ENCODE measurements at regions not wholly inside any gene's neighbourhood (a gene's known extent, or its start where the extent isn't known, plus 50 kb on each side); places are given as distances from the start of the nearest gene placed in this dataset.

DNA sequence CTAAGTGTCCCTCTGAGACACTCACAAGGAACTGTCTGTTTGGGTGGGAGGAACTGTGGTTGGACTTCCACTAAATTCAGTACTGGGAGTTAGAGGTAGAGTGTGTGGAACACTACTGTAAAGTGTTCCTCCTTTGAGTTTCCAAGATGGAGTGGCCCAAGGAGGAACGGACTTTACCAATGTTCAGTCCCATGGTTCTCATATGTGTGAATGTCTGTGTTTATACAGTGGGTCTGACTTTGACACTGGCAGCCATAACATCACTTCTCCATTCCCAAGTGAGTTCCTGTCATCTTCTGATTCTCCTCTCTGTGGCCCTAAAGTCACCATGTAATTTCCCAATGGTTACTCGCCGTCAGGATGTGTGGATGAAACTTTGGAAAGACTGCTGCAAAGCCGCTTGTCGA is 136.8 kb upstream of the SERP2 start:
- no peaks in the 10 kb centered on the region for H3K27me3 ChIP-seq
- ATAC-seq: no peak

DNA sequence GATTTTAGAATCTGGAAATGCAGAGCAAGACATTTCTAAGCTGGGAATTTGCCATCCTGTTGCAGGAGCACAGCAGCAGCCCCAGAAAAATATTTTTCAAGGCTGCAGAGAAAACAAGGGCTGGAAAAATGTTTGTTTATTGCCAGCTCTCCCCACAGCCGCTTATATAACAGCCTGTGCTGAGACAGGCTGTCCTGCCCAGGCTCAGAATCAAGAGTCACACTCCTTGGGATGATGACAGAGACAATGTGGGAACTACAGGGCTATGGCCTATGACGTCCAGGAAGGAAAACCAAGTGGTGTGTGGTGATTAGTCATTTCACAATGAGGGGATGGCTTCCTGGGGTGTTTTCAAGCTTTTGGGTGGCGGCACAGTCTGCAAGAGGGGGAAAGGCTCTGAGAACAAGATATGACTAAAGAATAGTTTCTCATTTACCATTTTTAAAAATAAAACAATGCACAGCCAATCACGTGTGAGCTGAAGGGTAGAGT is 136.3 kb upstream of the SERP2 start:
- peak overlapping the region; percentile 72 to 85 (median 78) for H3K27ac ChIP-seq

More for the DNA sequence above, 136.8 kb upstream of the SERP2 start:
- no peaks in the 10 kb centered on the region for H3K36me3 ChIP-seq
- WGBS, 2 donors (ENCODE audit: low coverage in 1 of 2): 49 to 70% methylated on average over 3 to 5 of the region's 5 CpGs
- H3K27ac ChIP-seq: peak overlapping the region; percentile 72 to 85 (median 78)
- peaks cover 5 to 38% (median 13%) of the 10 kb centered on the region in 3 donors for H3K4me1 ChIP-seq
- H3K9me3 ChIP-seq: no peaks in the 10 kb centered on the region
- H3K4me3 ChIP-seq: no peak overlapping the region
- TF ChIP-seq POLR2AphosphoS5 (IDR thresholded peaks at IDR 0.05) (no peak), EP300 (IDR thresholded peaks at IDR 0.05) (no peak), POLR2A (IDR thresholded peaks at IDR 0.05) (no peak)
- TF ChIP-seq, protein P1, sequence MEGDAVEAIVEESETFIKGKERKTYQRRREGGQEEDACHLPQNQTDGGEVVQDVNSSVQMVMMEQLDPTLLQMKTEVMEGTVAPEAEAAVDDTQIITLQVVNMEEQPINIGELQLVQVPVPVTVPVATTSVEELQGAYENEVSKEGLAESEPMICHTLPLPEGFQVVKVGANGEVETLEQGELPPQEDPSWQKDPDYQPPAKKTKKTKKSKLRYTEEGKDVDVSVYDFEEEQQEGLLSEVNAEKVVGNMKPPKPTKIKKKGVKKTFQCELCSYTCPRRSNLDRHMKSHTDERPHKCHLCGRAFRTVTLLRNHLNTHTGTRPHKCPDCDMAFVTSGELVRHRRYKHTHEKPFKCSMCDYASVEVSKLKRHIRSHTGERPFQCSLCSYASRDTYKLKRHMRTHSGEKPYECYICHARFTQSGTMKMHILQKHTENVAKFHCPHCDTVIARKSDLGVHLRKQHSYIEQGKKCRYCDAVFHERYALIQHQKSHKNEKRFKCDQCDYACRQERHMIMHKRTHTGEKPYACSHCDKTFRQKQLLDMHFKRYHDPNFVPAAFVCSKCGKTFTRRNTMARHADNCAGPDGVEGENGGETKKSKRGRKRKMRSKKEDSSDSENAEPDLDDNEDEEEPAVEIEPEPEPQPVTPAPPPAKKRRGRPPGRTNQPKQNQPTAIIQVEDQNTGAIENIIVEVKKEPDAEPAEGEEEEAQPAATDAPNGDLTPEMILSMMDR (IDR thresholded peaks at IDR 0.05): no peak

DNA sequence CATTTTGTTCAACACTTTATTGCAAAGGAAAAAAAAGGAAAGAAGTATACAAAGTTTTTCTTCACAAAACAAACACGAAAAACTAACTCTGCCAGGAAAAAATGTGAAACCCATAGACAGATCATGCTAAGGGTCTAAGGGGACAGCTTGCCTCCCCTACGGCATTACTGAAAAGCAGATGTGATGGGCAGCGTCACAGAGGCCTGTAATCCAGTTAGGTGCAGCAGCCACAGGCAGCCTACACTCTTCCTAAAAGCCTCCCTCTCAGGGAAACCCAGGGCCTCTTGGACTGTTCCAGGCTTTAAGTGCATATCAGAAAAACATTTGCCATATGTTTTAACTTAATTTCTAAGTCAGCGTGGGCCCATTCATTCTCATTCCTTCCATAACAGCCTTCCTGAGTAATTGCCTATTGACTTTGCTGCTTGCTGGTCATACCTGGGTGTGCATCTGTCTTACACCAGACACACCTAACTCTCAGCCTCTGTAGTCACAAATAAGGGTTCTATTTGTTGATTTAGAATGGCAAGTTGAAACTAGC is 135.7 kb upstream of the SERP2 start:
- TF ChIP-seq, protein P1 (IDR thresholded peaks at IDR 0.05): no peak
- TF ChIP-seq POLR2A (IDR thresholded peaks at IDR 0.05): no peak
- no peaks in the 10 kb centered on the region for H3K36me3 ChIP-seq
- H3K27ac ChIP-seq: peak overlapping the region; percentile 72 to 85 (median 78)
- WGBS, 2 donors (ENCODE audit: low coverage in 1 of 2): 62 to 100% methylated on average over 2 to 4 of the region's 4 CpGs
- ATAC-seq: no peak
- no peaks in the 10 kb centered on the region for H3K27me3 ChIP-seq
- H3K9me3 ChIP-seq: no peaks in the 10 kb centered on the region
- H3K4me3 ChIP-seq: no peak overlapping the region
- peaks cover 5 to 27% (median 9%) of the 10 kb centered on the region in 3 donors for H3K4me1 ChIP-seq

More for the DNA sequence above, 136.3 kb upstream of the SERP2 start:
- TF ChIP-seq POLR2AphosphoS5 (IDR thresholded peaks at IDR 0.05): peak; percentile 92
- no peak for TF ChIP-seq POLR2A (IDR thresholded peaks at IDR 0.05)
- peak; percentile 82 for TF ChIP-seq EP300 (IDR thresholded peaks at IDR 0.05)
- TF ChIP-seq, protein P1 (IDR thresholded peaks at IDR 0.05): no peak
- no peak overlapping the region for H3K4me3 ChIP-seq
- ATAC-seq: peak; percentile 98
- no peaks in the 10 kb centered on the region for H3K9me3 ChIP-seq
- H3K4me1 ChIP-seq: peaks cover 5 to 33% (median 10%) of the 10 kb centered on the region in 3 donors
- no peaks in the 10 kb centered on the region for H3K27me3 ChIP-seq
- WGBS, 2 donors (ENCODE audit: low coverage in 1 of 2): 6 to 32% methylated on average over 3 to 4 of the region's 4 CpGs
- H3K36me3 ChIP-seq: no peaks in the 10 kb centered on the region

DNA sequence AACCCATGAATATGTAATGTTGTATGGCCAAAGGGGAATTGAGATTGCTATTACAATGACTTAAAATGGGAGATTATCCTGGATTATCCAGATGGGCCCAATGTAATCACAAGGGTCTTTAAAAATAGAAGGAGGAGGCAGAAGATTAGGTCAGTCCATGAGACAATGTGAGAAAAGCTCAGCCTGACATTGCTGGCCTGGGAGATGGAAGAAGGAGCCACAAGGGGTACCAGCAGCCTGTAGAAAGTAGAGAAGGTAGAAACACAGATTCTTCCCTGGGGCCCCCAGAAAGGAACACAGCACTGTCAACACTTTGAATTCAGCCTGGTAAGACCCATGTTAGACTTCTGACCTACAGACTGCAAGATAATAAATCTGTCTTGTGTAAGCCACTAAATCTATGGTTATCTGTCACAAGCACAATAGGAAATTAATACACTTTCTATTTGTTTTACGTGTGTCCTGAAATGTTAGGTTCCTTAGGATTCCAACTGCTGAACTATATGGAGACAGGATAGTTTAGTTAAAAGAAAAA is 132.9 kb upstream of the SERP2 start:
- peaks cover 5 to 27% (median 9%) of the 10 kb centered on the region in 3 donors for H3K4me1 ChIP-seq
- H3K9me3 ChIP-seq: no peaks in the 10 kb centered on the region
- 69 to 89% methylated on average over 1 of the region's 1 CpG for WGBS, 2 donors (ENCODE audit: low coverage in 1 of 2)
- TF ChIP-seq, protein P1 (IDR thresholded peaks at IDR 0.05): no peak
- TF ChIP-seq EP300 (IDR thresholded peaks at IDR 0.05) (no peak), POLR2A (IDR thresholded peaks at IDR 0.05) (no peak), POLR2AphosphoS5 (IDR thresholded peaks at IDR 0.05) (no peak)
- H3K27ac ChIP-seq: no peak overlapping the region
- H3K4me3 ChIP-seq: no peak overlapping the region
- no peaks in the 10 kb centered on the region for H3K27me3 ChIP-seq
- ATAC-seq: no peak
- H3K36me3 ChIP-seq: no peaks in the 10 kb centered on the region

DNA sequence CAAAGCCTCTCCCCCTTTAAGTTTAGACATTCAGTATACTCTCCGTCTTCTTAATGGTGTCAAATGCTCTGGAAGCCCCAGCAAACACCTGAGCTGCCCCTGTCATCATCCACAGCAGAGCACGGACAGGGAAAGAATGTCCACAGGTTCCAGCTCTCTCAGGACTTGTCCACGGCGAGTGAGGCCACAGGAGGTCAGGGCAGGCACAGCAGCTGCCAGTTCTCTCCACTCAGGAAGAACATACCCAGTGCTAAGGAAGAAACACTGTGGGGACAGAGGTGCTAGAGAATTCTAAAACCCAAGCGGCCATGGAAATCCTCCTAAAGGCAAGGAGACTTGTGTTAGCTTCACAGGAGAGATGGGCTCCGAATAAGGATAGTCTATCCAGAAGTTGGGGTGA is 132.0 kb upstream of the SERP2 start:
- no peak overlapping the region for H3K27ac ChIP-seq
- peaks cover under 1 to 18% (median 3%) of the 10 kb centered on the region in 3 donors for H3K4me1 ChIP-seq
- no peaks in the 10 kb centered on the region for H3K27me3 ChIP-seq
- WGBS, 2 donors (ENCODE audit: low coverage in 1 of 2): 97% methylated on average over 3 of the region's 6 CpGs; no CpG with 5 or more reads in 1 of the 2 donors
- no peak for TF ChIP-seq EP300 (IDR thresholded peaks at IDR 0.05)
- TF ChIP-seq, protein P1 (IDR thresholded peaks at IDR 0.05): no peak
- no peaks in the 10 kb centered on the region for H3K9me3 ChIP-seq
- H3K4me3 ChIP-seq: no peak overlapping the region
- no peak for ATAC-seq
- H3K36me3 ChIP-seq: no peaks in the 10 kb centered on the region
